H1 (cell line): ENCODE measurements at regions not wholly inside any gene's neighbourhood (a gene's known extent, or its start where the extent isn't known, plus 50 kb on each side); places are given as distances from the start of the nearest gene placed in this dataset.

Experiments
- MAX ChIP-seq: IDR thresholded peaks from 2 replicates; pipeline ENCODE4 v1.6.1; 2012; ENCODE audit warnings: inconsistent platforms
- TF ChIP-seq, protein P1 (sequence below), 3 experiments: IDR thresholded peaks; 1 replicate in 2 of 3; 2 replicates in 1 of 3; pipeline versions ENCODE4 v1.5.1 to v1.6.1; 2011; ENCODE audit warnings: low read length in 3 of 3, mild to moderate bottlenecking in 3 of 3, inconsistent platforms in 2 of 3, low read depth in 1 of 3, moderate library complexity in 1 of 3; ENCODE audit not compliant: insufficient read depth in 1 of 3; ENCODE audit errors: control extremely low read depth in 1 of 3

- no peak for TF ChIP-seq MAX
- TF ChIP-seq, protein P1, sequence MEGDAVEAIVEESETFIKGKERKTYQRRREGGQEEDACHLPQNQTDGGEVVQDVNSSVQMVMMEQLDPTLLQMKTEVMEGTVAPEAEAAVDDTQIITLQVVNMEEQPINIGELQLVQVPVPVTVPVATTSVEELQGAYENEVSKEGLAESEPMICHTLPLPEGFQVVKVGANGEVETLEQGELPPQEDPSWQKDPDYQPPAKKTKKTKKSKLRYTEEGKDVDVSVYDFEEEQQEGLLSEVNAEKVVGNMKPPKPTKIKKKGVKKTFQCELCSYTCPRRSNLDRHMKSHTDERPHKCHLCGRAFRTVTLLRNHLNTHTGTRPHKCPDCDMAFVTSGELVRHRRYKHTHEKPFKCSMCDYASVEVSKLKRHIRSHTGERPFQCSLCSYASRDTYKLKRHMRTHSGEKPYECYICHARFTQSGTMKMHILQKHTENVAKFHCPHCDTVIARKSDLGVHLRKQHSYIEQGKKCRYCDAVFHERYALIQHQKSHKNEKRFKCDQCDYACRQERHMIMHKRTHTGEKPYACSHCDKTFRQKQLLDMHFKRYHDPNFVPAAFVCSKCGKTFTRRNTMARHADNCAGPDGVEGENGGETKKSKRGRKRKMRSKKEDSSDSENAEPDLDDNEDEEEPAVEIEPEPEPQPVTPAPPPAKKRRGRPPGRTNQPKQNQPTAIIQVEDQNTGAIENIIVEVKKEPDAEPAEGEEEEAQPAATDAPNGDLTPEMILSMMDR (IDR thresholded peaks at IDR 0.05; ENCODE audit: control extremely low read depth in 1 of 3, insufficient read depth in 1 of 3, low read depth in 1 of 3, low read length in 3 of 3): no peak
Observed at GRCh38 chr4:97239667-97239997, 903.6 kb downstream of the STPG2 start (continued).
